Activated CD8-positive, alpha-beta memory T cell treated with anti-CD3 and anti-CD28 coated beads for 4 hours (primary cell): ENCODE measurements at regions not wholly inside any gene's neighbourhood (a gene's known extent, or its start where the extent isn't known, plus 50 kb on each side); places are given as distances from the start of the nearest gene placed in this dataset.
"Not testable (repeated sequence)": the region's sequence is repeated elsewhere in the genome, so short reads cannot be mapped to it uniquely, and the experiment has no call there.

Experiments used
- DNase-seq, 2 donors: peaks; one replicate each; pipeline ENCODE4 v3.0.0-alpha.2; 2020; ENCODE audit warnings: low read depth in 2 of 2

DNA sequence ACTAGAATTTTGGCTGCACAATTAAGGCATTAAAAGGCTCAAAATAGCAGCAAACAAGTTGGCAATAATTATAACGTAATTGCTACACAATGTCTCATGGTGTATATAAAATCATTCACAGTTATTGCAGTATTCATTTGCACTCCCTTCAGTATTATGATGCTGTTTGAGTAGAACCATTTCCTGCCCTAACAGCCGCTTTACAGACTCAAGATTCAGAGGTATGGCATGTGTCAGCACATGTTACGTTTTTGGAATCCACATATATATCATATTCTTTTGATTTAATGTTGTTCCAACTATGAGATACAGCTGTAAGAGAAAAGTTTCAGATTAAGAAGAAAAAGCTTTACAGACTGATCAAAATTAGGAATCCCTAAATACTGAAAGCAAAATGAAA, 56.3 kb upstream of the NCKAP5 start:
- no peak for DNase-seq

DNA sequence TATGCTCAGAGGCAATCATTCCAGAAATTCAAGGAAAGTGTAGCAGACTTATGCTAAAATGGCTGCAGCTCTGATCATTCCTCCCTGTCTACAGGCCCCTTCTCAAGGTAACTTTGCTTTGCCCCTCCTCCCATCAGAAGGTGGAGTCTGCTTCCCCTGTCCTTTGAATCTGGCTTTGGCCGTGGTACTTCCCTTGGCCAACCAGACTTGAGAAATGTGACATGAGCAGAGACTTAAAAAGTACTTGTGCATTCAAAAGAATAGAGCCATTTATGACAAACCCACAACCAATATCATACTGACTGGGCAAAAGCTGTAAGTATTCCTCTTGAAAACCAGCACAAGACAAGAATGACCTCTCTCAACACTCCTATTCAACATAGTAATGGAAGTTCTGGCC, 59.5 kb upstream of the NCKAP5 start:
- no peak for DNase-seq

DNA sequence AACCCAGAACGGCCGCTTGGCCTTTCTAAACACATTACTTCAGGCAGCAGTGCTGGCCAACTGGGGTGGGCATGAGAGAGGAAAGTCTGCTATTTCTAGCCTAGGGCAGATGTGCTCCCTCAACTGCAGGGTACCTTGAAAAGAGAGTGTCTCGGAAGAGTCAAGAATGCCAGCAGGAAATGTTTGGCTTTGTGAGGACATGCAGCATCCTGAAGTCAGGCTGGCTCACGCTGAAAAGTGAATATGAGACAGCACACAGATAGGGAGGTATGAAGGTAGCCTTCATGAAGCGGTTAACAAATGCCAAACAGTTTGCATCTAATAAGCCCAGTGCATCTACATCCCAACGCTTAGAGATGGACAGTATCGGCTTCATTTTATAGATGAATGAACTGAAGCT, 65.0 kb upstream of the NCKAP5 start:
- DNase-seq, result no peak

DNA sequence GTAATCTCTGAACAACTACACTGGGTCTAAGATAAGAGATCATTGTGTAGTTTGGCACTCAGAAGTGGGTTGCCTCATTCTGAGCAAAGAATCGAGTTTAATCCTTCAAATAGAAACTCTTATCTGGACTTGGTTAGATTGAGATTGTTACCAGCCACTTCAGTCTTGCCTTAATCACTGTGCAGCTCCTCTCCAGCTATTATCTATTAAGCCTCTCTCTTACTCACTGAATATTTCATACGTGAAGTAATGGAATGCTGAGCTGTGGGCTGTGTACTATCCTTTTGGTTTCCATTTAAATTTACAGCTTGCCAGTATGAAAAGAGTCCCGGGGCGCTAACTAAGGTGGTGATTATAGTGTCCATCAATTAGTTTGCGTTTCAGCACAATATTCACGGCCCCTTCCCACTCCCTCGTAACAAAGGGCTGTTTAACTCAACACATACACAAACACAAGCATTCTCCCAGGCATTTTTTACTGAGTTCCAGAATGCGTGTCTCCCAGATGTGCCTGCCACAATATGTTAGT, 65.7 kb upstream of the NCKAP5 start:
- DNase-seq, result no peak

DNA sequence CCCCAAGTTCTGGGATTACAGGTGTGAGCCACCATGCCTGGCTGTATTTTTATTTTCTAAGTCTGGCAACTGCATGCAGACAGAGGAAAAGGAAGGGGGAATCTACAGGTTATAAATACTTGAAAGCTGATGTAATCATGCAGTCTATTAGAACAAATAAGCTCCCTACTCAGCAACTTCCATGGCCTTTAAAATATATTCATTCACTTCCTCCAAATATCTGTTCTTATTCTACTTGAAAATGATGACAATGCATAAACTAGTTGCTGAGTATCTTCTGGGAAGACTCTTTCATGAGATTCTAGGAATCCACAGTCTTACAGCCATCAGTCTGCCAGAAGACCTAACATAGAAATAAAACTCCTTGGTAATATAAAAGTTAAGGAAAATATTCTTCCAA, 66.9 kb upstream of the NCKAP5 start:
- no peak for DNase-seq

DNA sequence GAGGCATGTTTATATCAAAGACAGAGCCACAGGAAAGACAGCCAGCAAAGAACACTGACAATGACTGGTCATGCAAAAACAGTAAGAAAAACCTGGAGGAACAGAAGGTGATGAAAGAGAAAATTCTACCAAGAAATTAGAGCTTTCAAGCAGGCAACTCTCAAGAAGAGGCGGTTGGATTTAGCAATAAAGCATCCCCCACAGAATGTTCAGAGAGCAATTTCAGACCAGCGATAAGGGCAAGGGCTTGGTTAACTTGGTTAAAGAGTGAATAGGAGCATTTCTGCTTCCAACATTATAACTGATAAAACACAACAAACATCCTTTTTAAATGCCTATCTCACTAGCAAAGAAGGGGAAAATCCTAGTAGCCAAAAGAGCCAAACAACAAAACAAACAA, 68.0 kb upstream of the NCKAP5 start:
- no peak for DNase-seq

DNA sequence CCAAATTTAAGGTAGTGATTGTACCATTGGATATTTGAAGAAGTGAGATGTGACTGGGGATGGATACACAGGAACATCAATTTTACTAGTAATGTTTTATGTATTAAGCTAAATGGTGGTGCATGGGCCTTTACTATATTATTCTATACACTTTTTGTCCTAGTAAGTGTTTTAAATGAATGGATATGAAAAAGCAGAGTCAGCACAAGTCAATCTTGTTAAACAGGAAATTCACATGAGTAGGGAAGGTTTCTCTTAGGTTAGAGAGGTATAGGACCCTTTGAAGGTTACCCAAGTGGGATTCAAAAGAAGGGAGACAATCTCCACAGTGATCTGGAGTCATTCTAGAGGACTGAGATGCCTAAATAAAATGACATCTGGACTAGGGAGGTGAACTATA, 71.8 kb upstream of the NCKAP5 start:
- no peak for DNase-seq

DNA sequence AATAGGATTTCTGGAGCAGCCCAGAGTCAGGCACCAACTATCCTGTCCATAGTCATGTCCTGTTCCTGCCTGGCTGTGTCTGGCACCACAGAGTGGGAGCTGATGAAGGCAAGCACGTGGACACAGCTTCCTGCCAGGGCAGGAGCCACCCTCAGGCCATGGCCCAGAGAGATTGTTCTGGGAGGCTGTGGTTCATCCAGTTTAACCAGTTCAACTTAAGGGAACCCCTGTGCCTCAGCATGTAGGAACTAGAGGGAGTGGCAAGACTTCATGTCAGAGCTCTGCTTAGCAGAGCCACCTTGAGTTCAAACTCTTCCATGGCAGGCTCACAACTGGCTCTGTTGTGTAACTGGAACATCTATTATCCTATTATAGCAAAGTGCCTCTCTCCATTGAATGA, 73.2 kb upstream of the NCKAP5 start:
- no peak for DNase-seq

DNA sequence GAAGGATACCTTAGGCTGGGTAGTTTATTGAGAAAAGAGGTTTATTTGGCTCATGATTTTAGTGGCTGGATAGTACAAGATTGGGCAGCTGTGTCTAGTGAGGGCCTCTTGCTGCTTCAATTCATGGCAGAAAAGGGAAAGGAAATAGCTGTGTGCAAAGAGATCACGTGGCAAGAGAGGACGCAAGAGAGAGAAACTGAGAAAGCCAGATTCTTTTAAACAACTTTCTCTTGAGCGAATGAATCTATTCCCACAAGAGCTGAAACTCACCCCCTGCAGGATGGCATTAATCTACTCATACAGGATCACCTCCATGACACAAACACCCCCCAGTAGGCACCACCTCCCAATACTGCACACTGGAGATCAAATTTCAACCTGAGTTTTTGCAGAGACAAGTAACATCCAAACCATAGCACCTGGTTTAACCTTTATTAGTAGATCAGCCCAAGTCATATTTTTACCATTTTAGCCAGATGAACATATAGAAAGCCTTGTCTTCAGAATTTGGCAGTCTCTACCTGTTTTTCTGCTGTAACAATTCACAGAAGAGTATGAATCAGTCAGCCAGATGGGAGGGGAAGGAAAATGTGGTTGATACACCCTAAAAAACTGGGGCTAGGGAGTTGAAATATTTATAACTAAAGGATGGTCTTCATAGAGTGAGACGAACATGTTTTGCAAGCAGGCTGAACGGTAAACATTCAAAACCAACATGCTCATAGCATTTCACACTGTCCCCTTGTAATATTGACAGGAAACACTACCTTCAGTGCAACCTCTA, 73.9 kb upstream of the NCKAP5 start:
- DNase-seq, result no peak

DNA sequence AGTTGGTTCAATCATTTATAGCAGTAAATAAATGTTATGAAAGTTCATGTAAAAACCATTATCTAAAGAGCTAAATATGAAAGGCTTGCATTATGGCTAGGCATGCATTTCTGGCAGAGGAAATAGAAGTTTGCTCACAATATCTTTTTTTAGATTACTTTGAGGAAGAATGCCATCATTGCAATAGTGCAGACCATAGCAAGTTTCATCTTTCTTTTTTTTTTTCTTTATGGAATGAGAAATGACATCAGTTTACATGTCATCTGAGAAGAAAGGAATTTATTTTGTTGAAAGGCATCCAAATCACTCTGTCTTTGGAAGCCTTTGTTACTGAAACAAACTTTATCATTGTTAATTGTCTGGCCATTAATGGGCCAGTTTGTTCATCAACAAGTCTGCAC, 74.5 kb upstream of the NCKAP5 start:
- no peak for DNase-seq

DNA sequence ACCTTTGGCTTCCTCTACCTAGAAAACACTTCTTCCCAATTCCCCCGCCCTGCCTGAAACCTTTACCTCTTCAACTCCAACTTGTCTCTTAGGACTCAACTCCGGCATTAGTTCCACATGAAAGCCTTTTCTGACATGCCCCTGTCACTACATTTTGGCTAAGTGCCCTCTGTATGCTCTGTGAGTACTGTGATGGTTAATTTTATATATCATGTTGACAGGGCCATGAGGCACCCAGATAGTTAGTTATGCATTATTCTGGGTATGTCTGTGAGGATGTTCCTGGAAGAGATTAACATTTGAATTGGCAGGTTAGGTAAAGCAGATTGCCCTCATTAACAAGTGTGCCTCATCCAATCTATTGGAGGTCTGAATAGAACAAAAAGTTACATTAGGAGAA, 75.6 kb upstream of the NCKAP5 start:
- DNase-seq, result no peak

DNA sequence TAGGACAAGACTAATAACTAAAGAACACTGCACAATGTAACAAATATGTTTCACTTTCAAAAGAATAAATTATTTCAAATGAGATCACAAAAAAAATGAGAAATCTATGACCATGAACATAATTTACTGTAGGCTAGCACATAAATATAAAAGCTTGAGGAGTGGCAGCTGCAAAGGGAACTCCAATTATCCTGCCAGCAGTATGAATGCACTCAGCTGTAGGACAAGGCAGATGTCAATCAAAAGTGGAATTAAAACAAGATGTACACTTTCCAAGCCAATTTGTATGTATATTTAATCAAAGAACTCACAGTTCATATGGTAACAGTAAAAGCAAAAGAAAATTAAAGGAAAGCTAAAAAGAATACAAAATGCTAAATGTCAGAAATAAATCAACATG, 76.6 kb upstream of the NCKAP5 start:
- no peak for DNase-seq

DNA sequence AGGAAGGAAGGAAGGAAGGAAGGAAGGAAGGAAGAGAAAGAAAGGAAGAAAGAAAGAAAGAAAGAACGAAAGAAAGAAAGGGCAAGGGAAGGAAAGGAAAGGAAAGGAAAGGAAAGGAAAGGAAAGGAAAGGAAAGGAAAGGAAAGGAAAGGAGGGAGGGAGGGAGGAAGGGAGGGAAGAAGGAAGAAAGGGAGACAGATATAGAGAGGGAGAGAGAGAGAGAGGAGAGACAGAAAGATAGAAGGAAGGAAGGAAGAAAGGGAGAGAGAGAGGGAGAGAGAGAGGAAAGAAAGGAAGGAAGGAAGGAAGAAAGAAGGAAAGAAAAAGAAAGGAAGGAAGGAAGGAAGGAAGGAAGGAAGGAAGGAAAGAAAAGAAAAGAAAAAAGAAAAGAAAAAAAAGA, 79.1 kb upstream of the NCKAP5 start:
- DNase-seq, result not testable (repeated sequence)

DNA sequence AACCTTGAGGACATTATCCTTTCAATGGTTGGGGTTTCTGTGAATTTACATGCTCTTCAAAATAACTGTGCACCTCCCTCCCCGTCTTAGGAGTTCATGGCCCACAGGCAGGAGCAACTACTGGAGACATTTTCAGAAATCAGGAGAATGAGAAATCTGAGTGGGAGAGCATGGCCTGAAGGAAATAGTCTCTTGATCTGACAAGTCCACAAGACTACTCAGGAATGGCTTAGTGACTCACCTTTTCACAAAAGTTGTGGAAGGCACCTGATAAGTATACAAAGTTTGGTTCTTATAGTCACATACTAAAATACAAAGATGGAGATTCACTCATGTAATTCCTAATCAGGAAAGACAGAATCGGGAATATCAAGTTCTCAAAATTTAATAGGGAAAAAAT, 83.6 kb upstream of the NCKAP5 start:
- DNase-seq, result no peak

DNA sequence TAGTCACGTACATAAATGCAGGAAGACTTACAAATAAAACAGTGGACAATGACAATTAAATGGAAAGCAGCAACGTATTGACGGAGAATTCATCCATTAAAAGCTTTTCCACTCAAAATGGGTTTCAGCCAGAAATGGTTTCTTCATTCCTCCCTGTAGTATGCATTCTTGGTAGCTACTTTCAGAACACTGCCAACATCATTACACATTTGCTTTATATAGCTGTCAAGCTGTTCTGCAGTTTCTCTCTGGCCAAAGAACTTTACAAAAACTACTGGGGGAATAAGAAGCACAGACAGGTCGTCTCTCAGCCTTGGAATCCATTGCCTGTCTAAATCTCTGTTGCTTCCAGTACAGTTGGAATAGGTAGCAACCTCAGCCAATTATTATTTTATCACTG, 84.1 kb upstream of the NCKAP5 start:
- no peak for DNase-seq

DNA sequence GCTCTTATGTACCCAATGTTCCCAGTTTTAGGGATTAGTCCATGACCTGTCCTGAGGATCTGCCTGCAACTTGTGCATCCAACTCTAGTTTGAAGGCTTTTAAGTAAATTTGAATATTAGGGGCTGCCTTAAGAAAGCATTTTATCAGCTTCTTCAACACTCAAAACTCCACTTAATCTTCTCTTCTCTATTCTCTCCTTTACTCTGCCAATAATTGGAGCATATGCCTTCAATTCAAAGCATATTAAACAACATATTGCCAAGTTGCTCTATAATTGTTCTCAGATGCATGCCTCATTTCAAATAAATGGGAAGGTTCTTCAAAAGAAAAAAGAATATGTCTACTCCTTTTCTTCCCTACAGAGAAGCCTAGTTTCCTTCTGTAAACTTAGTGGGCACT, 84.8 kb upstream of the NCKAP5 start:
- DNase-seq, result no peak

DNA sequence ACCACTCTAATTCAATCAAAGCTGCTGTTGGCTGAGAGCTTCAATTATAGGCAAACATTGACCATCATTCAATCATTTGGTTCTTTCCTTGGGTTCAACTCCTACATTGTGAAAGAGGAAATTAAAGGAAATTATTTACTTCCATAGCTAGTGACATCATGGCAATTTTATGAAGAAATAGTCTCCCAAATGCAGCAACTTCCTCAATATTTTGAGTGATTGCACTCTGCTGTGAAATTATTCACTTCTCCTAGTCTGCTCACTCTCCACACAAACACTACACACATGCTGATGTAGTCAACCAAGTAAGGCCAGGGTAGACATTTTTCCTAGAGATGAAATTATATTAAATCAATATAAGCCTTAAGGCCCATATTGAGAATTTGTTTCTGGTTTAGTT, 86.7 kb upstream of the NCKAP5 start:
- DNase-seq, result no peak

DNA sequence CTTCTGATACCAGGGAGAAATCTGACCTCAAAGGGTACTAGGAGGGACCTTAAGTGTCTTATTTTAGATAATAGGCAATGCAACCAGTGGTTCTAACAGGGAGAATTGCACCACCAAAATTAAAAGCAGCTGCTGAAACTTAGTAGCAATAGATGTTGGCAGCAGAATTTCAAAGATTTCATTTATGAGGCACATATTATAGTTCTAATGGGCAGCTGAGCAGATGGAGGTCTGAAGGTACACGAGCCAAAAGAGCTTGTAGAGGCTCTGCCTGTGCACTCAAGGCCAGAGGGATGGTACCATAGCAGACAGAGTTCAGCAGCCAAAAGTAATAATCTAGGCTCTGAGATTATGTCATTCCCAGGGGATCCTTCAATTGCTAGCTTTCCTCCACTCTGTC, 87.3 kb upstream of the NCKAP5 start:
- no peak for DNase-seq

DNA sequence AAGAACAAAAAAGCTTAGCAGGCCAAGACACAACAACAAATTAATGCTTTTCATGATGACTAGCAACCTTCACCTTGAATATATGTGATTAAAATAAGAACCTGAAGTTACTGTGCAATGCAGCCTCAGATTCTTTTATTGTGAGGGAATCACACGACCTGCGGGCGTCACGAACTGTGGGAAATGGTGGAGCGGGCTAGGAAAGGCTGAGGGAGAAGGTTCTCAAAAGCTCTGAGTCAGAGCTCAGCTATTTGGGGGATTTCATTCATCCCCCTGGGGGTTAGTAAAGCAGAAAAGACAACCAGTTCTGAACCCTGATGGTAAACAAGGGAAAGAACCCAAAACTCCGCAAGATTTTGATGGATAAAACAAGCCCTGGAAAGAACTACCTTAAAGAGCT, 89.3 kb upstream of the NCKAP5 start:
- no peak for DNase-seq

DNA sequence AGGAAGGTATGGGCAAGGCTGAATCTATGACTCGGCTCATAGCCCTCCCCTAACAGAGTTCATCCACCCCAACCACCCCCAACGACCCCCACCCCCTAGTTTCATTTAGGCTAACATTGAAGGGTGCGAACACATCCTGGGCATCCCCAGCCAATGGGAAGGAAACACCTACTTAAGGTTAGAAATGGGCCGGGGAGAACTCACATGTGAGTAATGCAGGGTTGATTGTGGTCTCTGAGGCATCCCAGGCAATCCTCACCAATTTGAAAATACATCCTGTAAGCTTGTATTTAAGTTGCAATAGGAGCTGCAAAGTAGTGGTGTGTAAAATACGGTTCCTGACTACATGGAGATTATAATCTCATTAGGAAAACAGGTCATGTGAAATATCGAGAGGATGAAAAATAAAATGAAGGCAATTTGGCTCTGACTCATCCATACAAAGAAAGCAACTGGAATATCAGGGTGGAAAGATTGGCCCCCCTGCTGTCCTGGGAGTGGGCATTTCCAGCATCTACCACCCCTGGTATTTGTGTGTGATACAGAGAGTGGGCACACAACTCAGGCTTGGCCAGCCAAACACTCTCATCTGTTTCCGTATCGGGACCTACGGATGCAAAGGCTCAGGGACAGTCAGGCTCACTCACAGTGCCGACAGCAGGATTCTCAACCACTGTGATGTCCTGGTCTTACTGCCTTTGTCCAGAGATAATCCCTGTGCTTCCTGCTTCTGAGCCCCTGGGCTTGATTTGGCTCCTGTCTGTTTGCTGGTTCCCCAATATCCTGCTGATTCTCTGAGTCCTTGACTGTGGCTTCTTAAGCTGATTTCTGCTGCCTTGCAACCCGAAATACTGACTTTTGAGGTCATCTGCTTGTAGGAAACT, 90.0 kb upstream of the NCKAP5 start:
- DNase-seq, result no peak

DNA sequence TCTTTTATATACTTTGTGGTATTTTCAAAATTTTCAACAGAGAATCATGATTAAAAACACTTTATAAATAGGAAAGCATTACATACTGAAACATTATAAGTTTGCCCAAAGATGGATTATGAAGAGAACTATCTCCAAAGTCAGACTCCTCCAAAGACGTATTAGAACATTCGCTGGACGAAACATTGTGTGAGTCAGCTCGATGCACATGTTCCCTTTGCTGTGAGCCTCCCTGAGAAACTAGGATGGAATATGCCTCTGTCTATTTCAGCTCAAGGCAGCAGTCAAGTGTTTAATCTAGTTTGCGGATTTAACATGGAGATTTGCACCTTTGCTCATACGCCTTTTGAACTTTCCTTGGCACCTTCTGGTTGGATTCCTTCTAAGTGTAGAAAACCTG, 92.2 kb upstream of the NCKAP5 start:
- DNase-seq, result no peak

DNA sequence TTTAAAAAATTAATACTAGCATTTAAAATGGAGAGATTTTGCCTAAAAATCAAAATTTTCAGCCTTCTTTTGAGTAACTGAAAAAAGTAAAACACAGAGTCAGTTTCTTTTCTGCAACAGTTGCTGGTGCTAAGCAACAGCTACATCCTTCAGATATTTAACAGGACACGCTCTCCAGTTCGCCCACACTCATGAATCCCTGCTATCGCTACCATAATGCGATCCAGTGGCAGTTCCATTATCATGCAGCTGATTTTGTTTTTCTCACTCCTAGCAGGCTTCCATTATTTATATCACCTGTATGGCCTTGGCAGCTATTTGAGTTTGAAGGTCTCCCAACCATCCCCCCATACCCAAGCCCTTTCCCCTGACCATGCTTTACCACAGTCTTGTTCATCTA, 93.1 kb upstream of the NCKAP5 start:
- DNase-seq, result no peak

DNA sequence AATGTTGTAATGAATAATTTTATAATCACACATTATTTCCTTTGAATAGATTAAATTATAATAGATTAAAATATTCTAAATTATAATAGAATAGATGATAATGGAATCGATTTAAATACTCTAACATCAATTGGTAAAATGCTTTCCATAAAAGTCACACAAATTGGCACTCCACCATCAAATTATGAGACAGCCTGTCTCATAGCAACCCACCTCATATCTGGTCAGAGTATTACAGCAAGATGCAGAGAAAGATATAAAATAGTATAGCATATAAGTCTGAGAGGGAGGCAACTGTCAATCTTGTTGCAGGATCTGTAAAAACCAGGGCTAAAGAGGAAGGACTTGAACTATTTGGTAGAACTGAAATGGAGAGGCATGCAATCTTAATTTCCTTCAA, 98.4 kb upstream of the NCKAP5 start:
- DNase-seq, result no peak
